ENCODE measurements at regions not wholly inside any gene's neighbourhood (a gene's known extent, or its start where the extent isn't known, plus 50 kb on each side); places are given as distances from the start of the nearest gene placed in this dataset.

DNA sequence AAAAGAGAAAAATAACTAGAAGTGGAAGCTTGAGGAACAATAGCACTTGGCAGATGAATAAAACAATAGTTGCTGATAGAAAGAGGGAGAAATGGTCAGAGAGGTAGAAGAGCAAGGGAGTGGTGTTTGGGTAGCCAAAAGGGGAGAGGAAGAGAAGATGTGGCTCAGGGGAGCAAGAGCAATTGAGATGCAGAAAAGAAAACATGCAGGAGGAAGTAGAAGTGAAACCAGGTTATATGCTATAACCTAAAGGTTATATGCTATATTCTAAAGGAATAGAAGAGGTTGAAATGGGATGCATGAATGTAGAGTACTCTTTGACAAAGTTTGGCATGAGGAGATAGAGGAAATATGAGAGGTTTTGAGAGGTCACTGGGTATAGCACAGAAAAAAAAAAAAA, 759.5 kb downstream of the SATB2 start:
- no peak for DNase-seq

DNA sequence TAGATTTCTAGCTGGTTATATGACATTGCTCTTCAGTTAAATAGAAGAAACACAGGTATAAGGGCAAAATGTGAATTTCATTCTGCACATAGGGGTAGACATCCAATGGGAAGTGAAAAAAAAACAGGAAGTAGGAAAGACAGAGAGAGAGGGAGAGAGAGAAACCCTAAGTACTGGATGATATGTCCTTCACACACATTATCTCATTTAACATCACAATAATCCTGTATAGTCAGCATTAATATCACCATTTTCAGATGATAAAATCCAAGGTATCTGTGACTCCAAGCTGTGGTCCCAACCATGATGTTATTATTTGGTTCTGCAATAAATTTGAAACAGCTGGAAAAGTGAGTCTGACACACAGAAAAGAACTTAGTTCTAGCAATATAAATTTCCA, 759.9 kb downstream of the SATB2 start:
- no peak for DNase-seq

DNA sequence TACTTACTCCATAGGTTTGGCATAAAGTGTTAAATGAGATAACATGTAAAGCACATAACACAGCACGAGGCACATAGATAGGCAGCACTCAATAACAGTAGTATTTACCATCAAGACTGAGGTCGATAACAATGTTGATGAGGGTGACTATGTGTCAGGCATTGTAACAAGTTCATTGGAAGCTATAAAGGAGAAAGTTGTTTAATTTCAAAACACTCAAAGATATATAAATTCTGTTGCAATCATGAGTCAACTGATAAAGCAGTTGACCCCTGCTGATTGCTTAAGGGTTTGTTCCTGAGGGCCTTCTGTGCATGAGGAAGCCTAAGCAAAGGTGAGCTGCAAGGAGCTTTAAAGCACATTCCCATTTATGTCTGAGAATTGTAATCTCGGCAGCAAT, 760.5 kb downstream of the SATB2 start:
- no peak for DNase-seq

DNA sequence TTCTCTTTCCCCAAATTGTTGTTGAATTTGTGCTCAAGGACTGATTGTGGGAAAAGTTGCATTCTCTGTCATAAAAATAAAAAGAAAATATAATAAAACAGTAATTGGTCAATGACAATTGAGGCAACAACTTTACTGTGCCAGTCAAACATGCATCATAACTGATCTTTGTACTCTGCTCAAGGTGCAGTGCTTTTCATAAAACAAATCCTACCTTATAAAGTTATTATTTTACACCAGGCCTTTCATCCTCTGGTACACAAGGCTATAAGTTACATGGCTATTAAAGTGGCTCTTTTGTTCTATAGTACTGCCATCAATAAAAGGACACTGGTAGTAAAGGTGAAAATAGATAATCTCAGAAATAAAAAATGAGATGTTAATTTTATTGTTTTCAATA, 761.9 kb downstream of the SATB2 start:
- DNase-seq = no peak

DNA sequence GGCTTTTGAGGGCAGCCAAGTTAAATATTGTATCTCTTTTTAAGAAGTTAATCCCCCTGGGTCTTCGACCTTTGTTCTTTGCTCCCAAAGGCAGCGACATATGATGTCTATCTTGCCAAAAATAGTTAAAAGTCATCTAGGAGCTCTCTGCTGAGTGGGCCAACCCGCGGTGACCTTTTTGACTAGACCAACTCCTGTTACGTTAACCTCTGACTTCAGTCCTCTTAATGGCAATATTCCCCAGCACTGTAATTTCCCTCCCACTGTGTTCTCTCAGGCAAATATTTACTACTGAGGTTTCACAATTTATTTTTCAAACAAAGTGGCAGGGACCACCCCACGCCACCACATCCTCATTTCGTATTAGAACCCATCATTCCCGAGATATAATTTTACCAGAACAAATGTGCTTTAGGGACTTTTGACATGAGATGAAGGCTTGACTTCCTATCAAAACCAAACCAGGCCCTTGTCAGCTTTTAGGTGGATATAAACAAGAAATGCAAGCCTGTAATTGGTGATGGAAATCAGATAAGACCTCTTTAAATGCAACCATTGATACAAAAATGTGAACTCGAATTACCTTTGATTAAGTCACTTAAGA, 764.7 kb downstream of the SATB2 start:
- no peak for DNase-seq

DNA sequence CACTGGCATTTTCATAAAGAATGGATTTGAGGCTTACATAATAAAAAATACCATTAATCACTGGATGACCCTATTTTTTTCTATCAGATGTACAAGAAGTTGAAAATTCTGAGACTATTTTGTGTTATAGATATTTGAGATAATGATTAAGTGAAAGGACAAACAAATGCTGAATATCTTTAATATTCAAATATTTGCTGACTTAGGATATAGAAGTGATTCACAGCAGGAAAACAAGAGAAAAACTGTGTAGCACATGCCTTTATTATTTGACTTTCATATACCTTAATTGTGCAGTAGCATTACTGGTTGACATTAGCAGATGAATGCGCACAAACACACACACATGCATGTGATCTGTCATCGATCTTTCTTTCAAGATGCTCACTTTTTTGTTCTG, 766.5 kb downstream of the SATB2 start:
- DNase-seq = no peak

DNA sequence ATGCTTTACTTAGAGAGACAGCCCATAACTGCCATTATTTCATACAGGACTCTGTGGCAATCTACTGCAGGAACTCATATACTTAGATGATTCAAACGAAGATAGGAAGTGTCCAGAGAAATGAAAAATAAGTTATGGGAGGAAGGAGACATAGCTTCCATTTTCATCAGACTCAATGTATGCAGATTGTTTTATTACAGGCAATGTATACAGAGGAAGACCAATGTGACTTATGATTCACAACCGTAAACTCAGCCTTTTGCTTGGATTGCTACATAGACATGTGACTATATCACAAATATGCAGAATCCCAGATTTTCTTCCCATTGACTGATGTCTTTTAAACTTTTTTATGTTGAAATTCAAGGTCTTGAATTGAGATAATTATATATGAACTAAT, 793.4 kb downstream of the SATB2 start:
- DNase-seq = no peak

DNA sequence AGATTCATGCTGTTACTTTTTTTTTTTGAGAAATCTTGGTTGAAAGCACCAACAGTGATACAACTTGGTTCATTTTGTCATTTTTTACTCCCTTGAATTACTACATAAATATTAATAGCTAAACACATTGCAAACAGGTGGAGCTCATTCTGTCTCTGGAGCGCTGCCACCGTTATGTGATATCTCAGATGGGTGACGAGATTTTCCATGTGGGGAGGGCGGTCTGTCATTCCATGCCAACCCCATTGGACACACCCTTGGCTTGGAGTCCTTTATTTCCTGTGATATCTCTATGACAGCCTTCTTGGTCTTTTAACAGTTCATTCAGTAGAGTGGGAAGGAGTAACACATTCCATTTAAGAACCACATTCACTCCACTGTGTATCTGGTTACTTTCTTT, 794.8 kb downstream of the SATB2 start:
- DNase-seq = no peak

DNA sequence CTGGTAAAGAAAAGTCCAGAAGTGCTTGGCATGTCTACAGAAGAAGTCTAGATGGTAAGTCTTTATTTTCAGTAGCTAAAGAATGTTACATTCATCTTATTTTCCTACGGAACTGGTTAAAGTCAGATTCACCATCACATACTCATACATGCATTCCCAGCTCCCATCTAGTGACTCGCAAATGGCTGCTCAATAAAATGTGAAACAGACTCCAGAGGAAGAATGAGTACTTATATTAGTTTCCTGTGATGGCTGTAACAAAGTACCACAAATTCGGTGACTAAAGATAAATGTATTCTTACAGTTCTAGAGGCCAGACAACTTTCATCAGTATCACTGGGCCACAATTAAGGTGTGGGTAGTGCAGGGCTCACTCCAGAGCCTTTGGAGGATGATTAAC, 797.2 kb downstream of the SATB2 start:
- no peak for DNase-seq

DNA sequence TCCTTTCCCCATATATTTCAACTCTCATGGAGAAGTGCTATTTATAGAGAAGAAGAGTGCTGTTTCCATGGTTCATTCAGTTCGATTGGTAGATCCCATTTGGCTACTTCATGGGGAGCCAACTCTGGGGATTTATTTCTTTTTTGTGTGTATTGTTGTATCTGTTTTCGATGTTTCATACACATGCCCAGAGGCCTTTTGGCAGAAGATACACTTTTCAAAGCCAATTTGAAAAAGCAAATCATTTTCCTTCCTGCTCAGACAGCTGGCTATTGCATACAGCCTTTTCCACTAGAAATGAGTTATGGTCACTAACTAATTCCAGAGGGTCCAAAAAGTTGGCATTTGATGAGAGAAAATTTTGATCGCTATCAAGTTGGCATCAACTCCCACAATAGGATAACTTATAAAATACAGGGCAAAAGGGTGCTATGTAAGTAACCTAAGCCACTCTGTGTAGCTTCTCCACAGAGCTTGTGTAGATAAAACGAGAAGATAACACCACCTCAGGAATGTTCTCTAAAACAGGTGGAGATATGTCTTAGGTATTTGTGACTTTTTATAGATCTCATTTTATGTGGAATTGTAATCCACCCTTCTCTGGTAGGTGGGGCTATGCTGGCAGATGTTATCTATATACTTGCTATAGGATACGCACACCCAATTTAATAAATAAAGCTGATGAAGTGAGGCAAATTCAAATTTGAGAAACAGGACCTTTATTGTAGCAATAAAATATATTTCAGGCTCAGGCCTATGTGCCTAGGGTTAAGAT, 798.5 kb downstream of the SATB2 start:
- DNase-seq = no peak

DNA sequence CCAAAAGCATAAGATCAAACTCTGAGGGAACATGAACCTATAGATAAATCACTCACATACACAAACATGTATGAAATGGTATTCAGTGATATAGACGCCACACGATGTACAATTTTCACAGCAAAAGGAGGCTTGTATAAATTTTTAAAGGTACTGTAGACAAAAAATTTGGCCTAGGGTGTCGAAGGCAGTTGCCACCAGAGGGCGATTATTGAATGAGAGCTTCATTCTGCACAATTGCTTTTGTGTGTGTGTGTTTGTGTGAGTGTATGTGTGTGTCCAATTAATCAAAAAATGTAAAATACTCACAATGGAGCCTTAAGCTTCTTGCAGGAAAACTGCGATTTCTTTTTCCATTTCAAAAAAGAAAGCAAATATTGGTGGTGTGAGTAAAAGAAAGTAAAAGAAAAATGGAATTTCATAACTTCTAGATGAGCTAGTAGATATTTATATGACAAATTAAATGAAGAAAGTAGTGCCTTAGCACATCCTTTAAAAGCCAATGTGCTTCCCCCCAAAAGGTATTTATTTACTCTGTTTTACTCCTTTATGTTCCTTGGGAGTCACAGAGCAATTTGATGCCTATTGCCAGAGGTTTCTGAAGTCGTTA, 800.1 kb downstream of the SATB2 start:
- peak; percentile 4 for DNase-seq

DNA sequence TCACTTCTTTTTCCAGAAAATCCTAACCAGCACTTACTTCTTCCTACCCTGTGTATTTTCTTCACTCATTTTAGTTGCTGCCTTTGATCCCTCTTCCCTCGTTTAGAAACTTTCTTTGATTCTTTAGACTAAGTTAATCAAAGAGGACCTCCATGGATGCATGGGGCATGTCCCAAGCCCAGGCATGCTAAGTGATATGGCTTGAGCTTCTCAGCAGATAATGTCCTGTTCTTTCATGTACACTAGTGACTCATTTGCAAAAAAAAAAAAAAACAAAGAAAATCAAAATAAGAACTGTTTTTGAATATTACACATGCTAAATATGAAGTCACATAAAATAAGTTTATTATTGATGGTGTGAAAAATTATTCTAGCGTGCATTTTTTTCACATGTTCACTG, 800.9 kb downstream of the SATB2 start:
- no peak for DNase-seq

DNA sequence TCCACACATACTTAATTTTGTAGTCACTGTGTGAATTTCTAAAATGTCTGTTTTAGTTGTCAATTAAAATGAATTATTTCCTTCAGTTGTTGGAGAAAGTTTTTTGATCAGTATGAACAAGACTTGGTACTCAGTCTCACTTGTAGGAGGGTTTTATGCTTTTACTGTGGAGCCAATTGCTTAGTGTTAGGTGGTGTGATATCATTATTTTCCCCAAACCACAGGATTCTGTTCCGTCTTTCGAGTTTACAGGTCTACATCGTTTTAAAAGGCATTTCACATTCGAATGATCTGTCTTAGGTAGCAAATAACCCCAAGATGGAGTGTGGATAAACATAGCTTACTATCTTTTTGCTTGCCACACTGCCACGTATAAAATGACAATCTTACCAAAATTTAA, 803.1 kb downstream of the SATB2 start:
- DNase-seq = no peak

DNA sequence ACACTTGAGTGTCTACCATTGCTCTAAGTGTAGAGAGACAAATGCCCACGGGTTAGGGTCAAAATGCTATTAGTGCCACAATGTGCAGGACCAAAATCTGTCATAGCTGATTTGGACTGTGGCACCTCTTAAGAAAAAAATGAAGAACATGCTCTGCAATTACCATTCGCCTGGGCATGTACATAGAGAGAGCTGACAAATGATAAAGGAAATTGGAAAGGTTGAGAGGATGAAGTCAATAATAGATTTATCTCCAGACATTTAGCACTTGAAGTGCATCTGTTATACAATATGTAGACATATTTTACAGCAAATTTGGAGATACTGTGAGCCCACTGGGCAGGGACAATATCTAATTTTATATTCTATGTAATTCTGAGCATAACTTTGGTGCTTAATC, 804.4 kb downstream of the SATB2 start:
- no peak for DNase-seq

DNA sequence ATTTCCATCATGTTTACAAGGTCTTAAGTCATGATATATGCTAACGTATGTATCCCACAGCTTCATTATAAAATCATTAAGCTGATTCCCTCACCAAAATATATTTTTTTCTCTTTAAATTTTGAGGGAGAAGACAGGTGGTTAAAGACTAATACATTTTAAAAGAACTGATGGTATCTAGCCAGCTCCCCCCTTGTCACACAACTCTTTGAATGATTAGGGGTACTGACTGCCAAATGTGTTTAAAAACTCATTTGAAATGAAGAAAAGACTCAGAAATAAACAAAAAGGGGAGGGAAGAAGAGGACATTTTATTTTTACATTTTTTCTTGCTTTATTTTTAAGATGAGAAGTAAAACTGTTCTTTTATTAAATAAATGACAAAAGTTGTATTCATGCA, 805.3 kb downstream of the SATB2 start:
- no peak for DNase-seq

DNA sequence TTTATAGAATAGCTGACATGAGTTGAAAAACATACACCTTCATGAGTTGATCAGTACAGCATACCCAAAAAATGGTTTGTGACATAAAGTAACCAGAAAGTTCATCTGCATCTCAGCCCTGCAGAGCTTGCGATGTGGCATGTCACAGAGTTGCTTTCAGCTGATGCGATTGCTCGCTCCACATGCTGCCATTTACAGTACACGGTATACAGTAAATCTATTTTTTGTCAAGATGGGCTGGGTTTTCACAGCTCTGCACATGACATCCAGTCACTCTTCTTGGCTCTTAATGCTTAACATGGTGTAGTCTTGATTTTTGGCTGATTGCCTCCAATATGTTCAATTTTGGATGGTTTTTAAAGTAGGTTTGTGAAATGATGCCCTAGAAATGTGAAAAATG, 811.9 kb downstream of the SATB2 start:
- no peak for DNase-seq

DNA sequence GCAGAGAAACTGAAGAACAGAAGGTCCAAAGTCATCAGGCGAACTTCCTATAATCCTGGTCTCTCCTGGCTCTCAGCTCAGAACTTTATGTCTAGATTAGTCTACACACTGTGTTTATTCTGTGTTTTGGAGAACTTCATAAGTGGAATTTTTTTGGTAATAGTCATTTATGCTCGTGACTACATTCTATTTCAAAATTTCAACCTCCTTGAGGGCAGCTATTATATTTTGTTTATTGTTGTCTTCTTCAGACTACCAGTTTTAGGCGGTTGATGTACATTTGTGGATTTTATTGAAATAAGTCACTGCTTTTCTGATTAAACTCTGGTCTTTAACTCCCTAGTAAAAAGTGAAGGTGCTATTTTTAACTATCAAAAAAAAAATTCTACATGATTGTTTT, 816.6 kb downstream of the SATB2 start:
- no peak for DNase-seq

DNA sequence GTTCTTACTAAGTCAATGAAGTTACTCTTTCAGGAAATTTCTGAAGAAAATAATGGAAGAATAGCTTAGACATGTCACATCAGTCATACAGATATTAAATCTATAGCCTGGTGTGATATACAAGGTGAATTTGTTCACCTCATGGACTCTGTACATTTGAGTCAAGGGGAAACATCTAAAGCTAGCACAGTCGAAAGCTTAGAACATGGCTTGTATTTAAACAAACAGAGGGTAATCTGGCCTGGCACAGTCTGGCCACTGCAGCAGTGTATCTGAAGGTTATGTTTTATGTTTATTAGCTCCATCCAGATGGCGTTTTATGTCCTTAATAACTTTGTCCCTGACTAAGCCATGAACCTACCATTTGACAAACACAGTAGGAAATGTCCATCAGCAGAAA, 817.3 kb downstream of the SATB2 start:
- DNase-seq = no peak

DNA sequence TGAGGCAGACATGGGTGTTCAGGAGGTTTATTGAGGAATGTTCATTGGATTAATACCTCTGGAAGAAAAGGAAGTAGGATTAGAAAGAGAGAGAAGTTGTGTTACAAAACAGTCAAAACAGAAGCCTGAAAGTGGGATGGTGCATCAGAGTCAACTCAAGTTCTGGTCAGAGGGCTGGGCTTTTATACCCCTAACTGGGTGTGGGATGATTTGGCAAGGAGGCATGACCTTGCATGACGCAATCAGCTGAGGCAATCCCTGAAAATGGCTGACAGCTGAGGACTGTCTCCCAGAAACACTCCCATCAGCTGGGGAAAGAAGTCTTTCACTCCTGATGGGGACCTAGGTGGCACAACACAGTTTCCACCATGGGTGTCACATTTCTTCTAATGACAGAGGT, 818.2 kb downstream of the SATB2 start:
- DNase-seq = no peak

DNA sequence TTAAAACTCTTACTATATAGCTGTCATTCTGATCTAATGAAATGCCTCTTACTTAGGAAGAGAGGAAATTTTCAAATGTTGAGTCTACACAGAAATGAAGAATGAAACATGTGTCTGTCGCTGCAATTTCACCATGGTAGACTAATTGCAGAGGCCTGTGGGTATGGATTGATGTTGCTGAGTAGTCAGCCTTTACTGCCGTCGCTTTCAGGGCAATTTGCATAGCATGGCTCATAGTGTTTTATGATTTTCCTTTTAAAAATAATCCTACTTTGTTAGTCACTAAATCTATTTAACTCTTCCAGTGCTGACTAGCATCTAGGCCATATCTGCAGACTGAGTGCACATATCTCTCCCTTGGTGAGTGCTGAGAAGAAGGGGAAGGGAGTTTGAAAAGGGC, 819.2 kb downstream of the SATB2 start:
- no peak for DNase-seq

DNA sequence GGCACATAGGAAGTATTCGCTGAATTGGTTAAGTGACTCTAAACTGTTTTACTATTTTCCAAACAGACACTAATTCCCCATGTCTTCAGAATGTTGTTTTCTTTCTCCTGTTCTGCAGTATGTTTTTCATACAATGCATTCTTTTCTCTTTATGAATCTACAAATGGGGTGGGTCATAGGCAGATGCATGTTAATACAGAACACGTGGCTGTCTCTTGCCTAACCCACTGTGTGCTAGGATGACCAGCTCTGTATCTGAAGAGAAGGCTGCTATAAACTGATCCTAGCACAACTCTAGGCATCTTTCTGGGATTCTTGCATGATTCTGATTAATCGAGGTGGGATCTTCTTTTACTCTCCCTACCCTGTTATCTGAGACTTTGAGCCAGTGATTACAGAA, 826.0 kb downstream of the PLCL1 start:
- no peak for DNase-seq

DNA sequence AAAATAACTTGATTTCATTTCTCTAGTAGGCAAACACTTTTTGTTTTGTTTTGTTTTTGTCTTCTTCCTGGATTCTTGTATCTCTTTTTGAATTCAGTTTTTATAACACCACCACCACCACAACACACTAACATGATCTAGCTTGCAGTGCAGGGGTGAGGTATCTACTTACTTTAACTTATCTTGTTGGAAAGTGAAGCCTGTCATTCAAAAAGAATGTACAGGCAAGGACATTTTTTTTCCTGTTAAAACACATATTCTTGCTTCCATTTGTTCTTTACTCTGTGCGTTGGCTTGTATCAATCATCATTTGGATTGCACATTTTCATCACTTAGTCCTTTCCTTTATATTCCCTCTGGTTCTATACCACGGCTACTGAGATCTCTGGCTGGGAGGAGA, 824.2 kb downstream of the PLCL1 start:
- no peak for DNase-seq

DNA sequence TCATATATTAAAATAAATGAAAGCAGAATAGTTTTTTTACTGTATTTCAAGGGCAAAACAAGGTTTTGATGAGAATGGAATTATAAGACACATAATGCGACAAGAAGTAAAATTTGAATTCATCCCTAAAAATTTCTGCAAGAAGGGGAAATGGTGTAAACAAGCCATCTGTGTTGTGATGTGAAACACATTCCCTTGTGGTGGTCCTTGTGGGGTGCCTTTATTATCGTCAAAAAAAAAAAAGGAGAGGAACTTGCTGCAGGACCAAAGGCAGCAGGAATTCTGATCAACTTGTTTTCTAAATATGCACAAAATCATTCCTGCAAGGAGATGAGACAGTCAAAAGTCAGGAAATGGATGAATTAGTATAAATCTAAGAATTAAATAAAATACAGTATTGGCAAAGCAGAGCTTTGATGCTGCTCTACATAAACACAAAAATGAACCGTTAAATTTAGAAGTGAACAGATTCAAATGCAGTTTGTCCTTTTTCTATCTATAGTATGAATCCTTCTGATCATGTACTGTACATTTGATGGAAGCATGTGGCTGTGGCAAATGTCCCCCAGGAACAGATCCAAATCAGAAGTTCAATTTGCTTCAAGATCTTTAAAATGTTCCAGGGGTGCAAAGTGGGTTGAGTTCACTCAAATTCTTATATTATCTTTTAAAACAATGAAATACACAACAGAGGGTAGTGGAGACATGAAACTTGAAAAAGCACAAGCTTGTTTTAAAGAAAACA, 818.8 kb downstream of the PLCL1 start:
- no peak for DNase-seq

DNA sequence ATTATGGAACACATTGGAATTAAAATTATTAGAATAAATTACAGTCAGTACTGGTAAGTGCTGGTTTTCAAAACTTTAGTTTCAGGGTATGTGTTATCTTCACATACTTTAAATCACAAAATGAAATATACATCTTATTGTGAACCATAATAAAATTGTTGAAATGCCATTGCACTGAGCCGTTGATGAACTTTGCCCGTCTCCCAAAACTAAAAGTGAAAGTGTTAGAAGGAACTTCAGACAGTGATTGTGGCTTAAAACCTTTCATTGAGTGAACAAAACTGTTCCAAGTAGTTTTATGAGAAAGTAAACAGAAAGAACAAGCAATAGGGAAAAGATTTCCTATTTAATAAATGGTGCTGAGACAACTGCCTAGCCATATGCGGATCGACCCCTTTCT, 811.6 kb downstream of the PLCL1 start:
- DNase-seq = no peak
